AG04449 (cell line): ENCODE measurements at regions not wholly inside any gene's neighbourhood (a gene's known extent, or its start where the extent isn't known, plus 50 kb on each side); places are given as distances from the start of the nearest gene placed in this dataset.

ENCODE experiments used
- CTCF ChIA-PET: fragments of 350-600 bp; formaldehyde crosslinking; extraction: SDS; loops from one replicate; lab custom pipeline; 2021; ENCODE audit warnings: antibody characterized with exemption; lab: Yijun Ruan, JAX
- POLR2A ChIA-PET: fragments of 400-600, 350-600 bp; formaldehyde crosslinking; extraction: SDS; loops from one replicate; lab custom pipeline; 2020; ENCODE audit warnings: antibody characterized with exemption, inconsistent platforms; lab: Yijun Ruan, JAX
- DNase-seq: peaks from one replicate; pipeline ENCODE4 v3.0.0-alpha.2; 2010; ENCODE audit warnings: low read depth, low spot score
- H3K4me3 ChIP-seq: 2 replicates; pipeline ENCODE4 v1.5.1; 2011; ENCODE audit warnings: low read depth, mild to moderate bottlenecking, control low read depth, low read length
- TF ChIP-seq, protein P1 (sequence below): IDR thresholded peaks from one replicate; pipeline ENCODE4 v1.5.1; 2011; ENCODE audit warnings: mild to moderate bottlenecking, moderate library complexity, low read length, control low read depth, inconsistent platforms; ENCODE audit not compliant: insufficient read depth; ENCODE audit errors: missing control alignments

DNA sequence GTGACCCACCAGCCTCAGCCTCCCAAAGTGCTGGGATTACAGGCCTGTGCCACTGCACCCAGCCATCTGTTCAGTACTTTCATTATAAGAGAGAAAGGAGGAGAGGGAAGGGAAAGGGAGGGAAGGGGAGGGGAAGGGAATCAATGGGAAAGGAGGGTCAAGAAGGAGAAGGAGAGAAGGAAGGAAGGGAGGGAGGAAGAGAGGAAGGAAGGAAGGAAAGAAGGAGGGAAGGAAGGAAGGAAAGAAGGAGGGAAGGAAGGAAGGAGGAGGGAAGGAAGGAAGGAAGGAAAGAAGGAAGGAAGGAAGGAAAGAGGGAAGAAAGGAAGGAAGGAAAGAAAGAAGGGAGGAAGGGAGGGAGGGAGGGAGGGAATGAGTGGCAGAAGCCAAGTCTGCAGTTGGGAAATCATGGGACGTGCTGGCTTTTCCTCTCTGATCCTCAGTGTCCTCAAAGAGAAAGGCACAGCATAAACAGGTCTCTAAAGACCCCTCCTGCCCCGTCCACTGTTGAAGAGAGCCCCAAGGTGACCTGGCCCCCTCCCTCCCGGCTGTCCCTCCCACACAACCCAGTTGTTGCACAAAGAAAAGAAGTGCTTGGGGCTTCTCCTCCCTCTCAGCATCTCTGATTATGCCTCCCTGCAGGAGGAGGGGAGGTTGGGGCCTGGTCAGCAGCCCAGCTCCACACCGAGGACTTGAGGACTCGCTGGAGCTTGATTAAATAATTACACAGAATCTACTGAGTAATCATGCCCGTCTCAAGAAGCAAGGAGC, 69.1 kb upstream of the TOP1 start:
- no peak for DNase-seq
- TF ChIP-seq, protein P1, sequence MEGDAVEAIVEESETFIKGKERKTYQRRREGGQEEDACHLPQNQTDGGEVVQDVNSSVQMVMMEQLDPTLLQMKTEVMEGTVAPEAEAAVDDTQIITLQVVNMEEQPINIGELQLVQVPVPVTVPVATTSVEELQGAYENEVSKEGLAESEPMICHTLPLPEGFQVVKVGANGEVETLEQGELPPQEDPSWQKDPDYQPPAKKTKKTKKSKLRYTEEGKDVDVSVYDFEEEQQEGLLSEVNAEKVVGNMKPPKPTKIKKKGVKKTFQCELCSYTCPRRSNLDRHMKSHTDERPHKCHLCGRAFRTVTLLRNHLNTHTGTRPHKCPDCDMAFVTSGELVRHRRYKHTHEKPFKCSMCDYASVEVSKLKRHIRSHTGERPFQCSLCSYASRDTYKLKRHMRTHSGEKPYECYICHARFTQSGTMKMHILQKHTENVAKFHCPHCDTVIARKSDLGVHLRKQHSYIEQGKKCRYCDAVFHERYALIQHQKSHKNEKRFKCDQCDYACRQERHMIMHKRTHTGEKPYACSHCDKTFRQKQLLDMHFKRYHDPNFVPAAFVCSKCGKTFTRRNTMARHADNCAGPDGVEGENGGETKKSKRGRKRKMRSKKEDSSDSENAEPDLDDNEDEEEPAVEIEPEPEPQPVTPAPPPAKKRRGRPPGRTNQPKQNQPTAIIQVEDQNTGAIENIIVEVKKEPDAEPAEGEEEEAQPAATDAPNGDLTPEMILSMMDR: no peak
- ChIA-PET CTCF (interaction anchor here (0.9 kb wide), 2 partner anchors 8 to 1690 kb away, joined by 3 read pairs; no protein-coding TSS in a partner anchor), POLR2A (no interaction called here)
- H3K4me3 ChIP-seq: no peak overlapping the region

DNA sequence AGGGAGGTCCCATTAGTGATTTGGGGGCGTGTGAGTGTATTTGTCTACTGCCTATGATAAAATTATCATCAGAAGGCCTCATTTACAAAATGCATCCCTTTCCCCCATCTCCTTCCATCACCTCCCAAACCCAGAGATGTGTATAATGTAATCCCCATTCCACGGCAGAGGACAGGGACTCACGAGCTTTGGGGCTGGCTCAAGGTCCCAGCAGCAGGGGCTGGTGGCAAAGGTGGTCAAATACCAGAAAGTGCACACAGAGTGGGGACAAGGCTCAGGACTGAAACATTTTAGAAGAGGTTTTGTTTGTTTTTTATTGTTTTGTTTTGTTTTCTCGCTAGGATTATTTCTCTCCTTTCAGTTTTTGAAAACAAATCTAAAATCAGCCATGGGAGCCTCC, 68.5 kb upstream of the TOP1 start:
- no peak overlapping the region for H3K4me3 ChIP-seq
- POLR2A ChIA-PET: no interaction called here
- TF ChIP-seq, protein P1: no peak
- CTCF ChIA-PET: interaction anchor here (0.9 kb wide), 1 partner anchor 8 kb away, joined by 3 read pairs; no protein-coding TSS in a partner anchor
- no peak for DNase-seq

DNA sequence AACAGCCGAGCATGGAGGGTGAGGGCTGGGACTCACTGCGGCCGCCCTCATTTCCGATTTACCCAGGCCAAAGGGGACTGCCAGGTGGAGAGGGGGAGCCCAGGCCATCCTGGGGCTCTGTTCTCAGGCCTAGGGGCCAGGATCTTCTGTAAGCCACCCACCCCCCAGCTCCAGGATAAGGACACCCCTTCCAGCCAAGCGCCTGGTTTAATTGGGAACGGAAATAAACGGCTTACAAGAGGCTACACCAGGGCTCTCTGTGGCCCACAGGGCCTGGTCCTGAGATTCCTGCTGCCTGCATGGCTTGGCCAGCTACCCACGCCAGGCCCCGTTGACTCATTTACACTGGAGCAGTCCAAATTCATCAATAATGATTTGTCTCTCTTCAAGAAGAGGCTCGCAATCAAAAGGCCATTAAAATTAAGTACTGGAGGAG, 68.1 kb upstream of the TOP1 start:
- TF ChIP-seq, protein P1: no peak
- ChIA-PET CTCF (interaction anchor here (0.9 to 6.0 kb wide), 3 partner anchors 8 to 163 kb away, joined by 3 to 48 read pairs (median 3); no protein-coding TSS in a partner anchor), POLR2A (no interaction called here)
- no peak for DNase-seq
- H3K4me3 ChIP-seq: no peak overlapping the region

DNA sequence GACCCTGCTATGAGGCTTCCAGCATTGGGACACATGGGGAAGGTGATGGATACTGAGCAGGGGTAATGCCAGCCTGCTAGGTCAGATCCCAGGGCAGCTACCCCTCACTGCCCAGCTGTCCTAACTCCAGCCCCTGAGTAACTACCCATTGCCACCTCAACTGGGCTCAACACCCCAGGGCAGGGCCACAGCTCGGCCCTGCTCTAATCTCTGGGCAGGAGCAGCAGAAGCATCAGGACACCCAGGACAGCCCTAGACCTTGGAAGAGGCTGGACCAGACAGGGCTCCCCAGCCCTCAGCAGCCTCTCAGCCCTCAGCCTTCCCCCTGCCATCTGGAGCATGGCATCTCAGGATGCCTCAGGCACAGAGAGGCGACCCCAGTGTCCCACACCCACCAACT, 67.4 kb upstream of the TOP1 start:
- TF ChIP-seq, protein P1: no peak
- POLR2A ChIA-PET: no interaction called here
- H3K4me3 ChIP-seq: no peak overlapping the region
- DNase-seq: no peak
- CTCF ChIA-PET: interaction anchor here (1.0 to 6.0 kb wide), 4 partner anchors 8 to 164 kb away, joined by 3 to 48 read pairs (median 23); no protein-coding TSS in a partner anchor

DNA sequence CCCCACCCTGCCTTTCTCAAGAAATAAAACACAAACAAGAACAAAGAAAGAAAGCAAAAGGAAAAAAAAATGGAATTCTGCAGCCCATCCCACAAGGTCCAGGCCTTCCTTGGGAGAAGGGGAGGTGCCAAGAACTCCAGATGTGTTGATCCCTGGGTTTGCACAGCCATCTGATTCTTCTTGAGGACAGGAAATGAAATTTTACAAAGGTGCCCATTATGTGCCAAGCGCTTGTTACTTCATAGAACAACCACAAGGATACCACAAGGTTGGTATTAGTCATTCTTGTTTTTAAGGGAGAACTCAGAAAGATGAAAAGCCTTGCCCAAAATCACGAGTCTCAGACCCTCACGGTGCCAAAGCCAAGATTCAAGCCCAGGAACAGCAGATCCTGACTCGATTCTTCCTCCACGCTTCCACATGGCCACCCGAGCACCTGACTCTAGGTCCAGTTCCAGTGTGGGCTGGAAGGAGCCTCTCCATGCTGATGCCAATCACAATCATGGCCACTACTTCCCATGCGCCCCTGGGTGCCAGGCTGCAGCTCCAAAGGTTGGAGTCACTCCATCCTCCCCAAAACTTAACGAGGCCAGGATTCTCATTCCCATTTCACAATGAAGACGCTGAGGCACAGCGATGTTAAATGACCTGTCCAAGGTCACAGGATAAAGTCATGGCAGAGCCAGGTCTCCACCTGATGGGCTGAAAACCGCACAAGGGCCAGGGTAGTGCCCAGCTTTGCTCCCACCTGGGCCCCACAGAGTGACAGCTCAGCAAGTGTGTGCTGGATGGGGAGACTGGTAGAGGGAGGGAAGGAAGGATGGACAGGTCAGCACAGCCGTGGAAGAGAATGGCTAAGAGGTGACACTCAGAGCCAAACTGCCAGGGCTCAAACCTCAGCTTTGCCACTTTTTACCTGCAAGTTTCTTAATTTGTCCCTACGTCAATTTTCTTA, 66.7 kb upstream of the TOP1 start:
- POLR2A ChIA-PET: no interaction called here
- no peak for DNase-seq
- TF ChIP-seq, protein P1: no peak
- CTCF ChIA-PET: interaction anchor here (0.6 to 6.0 kb wide), 40 partner anchors 9 to 1912 kb away, joined by 3 to 48 read pairs (median 6); partner anchors contain the start of genes LPIN3 and MAFB
- H3K4me3 ChIP-seq: no peak overlapping the region
